ENCODE measurements at regions not wholly inside any gene's neighbourhood (a gene's known extent, or its start where the extent isn't known, plus 50 kb on each side); places are given as distances from the start of the nearest gene placed in this dataset.

GRCh38 chr14:84252706-84253105 lies 1277.2 kb upstream of the FLRT2 start:
- Histone ChIP-seq H3K4me3 (ENCODE audit: low read depth, low read length) (no peak overlapping the region), H3K36me3 (ENCODE audit: control insufficient read depth, insufficient read depth, low read length) (no peaks in the 10 kb centered on the region), H3K27me3 (ENCODE audit: control insufficient read depth, insufficient read depth, low read length) (no peaks in the 10 kb centered on the region)
- FAIRE-seq (no peak), DNase-seq (ENCODE audit: low read depth) (no peak)
- no peak for TF ChIP-seq CTCF (IDR thresholded peaks at IDR 0.05; ENCODE audit: insufficient read depth, low read length, severe bottlenecking)

- FAIRE-seq (no peak), DNase-seq (ENCODE audit: low read depth) (no peak)
- no peak overlapping the region for H3K4me3 ChIP-seq (ENCODE audit: low read depth, low read length)
- TF ChIP-seq CTCF (IDR thresholded peaks at IDR 0.05; ENCODE audit: insufficient read depth, low read length, severe bottlenecking): no peak
- H3K27me3 ChIP-seq (ENCODE audit: control insufficient read depth, insufficient read depth, low read length): no peaks in the 10 kb centered on the region
- H3K36me3 ChIP-seq (ENCODE audit: control insufficient read depth, insufficient read depth, low read length): no peaks in the 10 kb centered on the region
Measured at GRCh38 chr14:84253326-84253725, 1276.6 kb upstream of the FLRT2 start.

GRCh38 chr14:84254290-84254689 lies 1275.7 kb upstream of the FLRT2 start:
- no peak overlapping the region for H3K4me3 ChIP-seq (ENCODE audit: low read depth, low read length)
- no peak for DNase-seq (ENCODE audit: low read depth)
- TF ChIP-seq CTCF (IDR thresholded peaks at IDR 0.05; ENCODE audit: insufficient read depth, low read length, severe bottlenecking): no peak
- H3K36me3 ChIP-seq (ENCODE audit: control insufficient read depth, insufficient read depth, low read length): no peaks in the 10 kb centered on the region
- no peaks in the 10 kb centered on the region for H3K27me3 ChIP-seq (ENCODE audit: control insufficient read depth, insufficient read depth, low read length)
- no peak for FAIRE-seq

- no peaks in the 10 kb centered on the region for H3K36me3 ChIP-seq (ENCODE audit: control insufficient read depth, insufficient read depth, low read length)
- H3K27me3 ChIP-seq (ENCODE audit: control insufficient read depth, insufficient read depth, low read length): no peaks in the 10 kb centered on the region
- no peak for DNase-seq (ENCODE audit: low read depth)
- no peak overlapping the region for H3K4me3 ChIP-seq (ENCODE audit: low read depth, low read length)
- no peak for TF ChIP-seq CTCF (IDR thresholded peaks at IDR 0.05; ENCODE audit: insufficient read depth, low read length, severe bottlenecking)
- FAIRE-seq: no peak
Measured at GRCh38 chr14:84262932-84263331, 1267.0 kb upstream of the FLRT2 start.

- no peaks in the 10 kb centered on the region for H3K36me3 ChIP-seq (ENCODE audit: control insufficient read depth, insufficient read depth, low read length)
- DNase-seq (ENCODE audit: low read depth) (no peak), FAIRE-seq (no peak)
- TF ChIP-seq CTCF (IDR thresholded peaks at IDR 0.05; ENCODE audit: insufficient read depth, low read length, severe bottlenecking): no peak
- H3K4me3 ChIP-seq (ENCODE audit: low read depth, low read length): no peak overlapping the region
- H3K27me3 ChIP-seq (ENCODE audit: control insufficient read depth, insufficient read depth, low read length): no peaks in the 10 kb centered on the region
Measured at GRCh38 chr14:84272290-84272721, 1257.6 kb upstream of the FLRT2 start.

- TF ChIP-seq CTCF (IDR thresholded peaks at IDR 0.05; ENCODE audit: insufficient read depth, low read length, severe bottlenecking): no peak
- no peaks in the 10 kb centered on the region for H3K27me3 ChIP-seq (ENCODE audit: control insufficient read depth, insufficient read depth, low read length)
- H3K36me3 ChIP-seq (ENCODE audit: control insufficient read depth, insufficient read depth, low read length): no peaks in the 10 kb centered on the region
- no peak for DNase-seq (ENCODE audit: low read depth)
- H3K4me3 ChIP-seq (ENCODE audit: low read depth, low read length): no peak overlapping the region
- no peak for FAIRE-seq
Measured at GRCh38 chr14:84273181-84273580, 1256.8 kb upstream of the FLRT2 start.
